ENCODE measurements at regions not wholly inside any gene's neighbourhood (a gene's known extent, or its start where the extent isn't known, plus 50 kb on each side); places are given as distances from the start of the nearest gene placed in this dataset.

GRCh38 chr22:47663615-47664605 is 901.5 kb downstream of the TBC1D22A start (continued):
- no peak for TF ChIP-seq ZNF462 (CRISPR knock-in tag; IDR thresholded peaks at IDR 0.05)
- no peak for TF ChIP-seq ZNF114 (CRISPR knock-in tag; IDR thresholded peaks at IDR 0.05)
- TF ChIP-seq CREB1 (CRISPR knock-in tag; IDR thresholded peaks at IDR 0.05; ENCODE audit: low read depth), result no peak
- TF ChIP-seq EZH2phosphoT487 (IDR thresholded peaks at IDR 0.05; ENCODE audit: unreplicated experiment), result no peak

GRCh38 chr22:47659467-47660223 is 897.2 kb downstream of the TBC1D22A start:
- Histone ChIP-seq H3K27me3 (ENCODE audit: insufficient read depth) (no peaks in the 10 kb centered on the region), H3F3A (replicated peaks; ENCODE audit: low read depth) (no peaks in the 10 kb centered on the region), H3K27ac (ENCODE audit: low read depth) (no peak overlapping the region), H3K9me2 (ENCODE audit: insufficient read depth) (no peaks in the 10 kb centered on the region), H3K4me1 (ENCODE audit: insufficient read depth) (no peaks in the 10 kb centered on the region), H3K79me2 (replicated peaks; ENCODE audit: insufficient read depth) (no peaks in the 10 kb centered on the region), H3K4me3 (no peak overlapping the region), H4K20me1 (replicated peaks; ENCODE audit: insufficient read depth) (no peaks in the 10 kb centered on the region), H3K36me3 (ENCODE audit: insufficient read depth) (0 out of 2 replicates have a peak, but pooled peaks cover 9% of the 10 kb centered on the region), H2AFZ (no peak overlapping the region), H3K4me2 (no peak overlapping the region)
- Mint-ChIP-seq H3K27ac (no peak overlapping the region), H3K9me3 (peaks cover 33% of the 10 kb centered on the region), H3K4me1 (peaks cover 6% of the 10 kb centered on the region), H3K4me3 (no peak overlapping the region), H3K27me3 (ENCODE audit: insufficient read depth, low read depth, poor library complexity) (peaks cover 12% of the 10 kb centered on the region), H3K36me3 (ENCODE audit: low read depth) (peaks cover 13% of the 10 kb centered on the region)
- DNase-seq (ENCODE audit: low spot score) (no peak), ATAC-seq (peak; percentile 80)
- TF ChIP-seq NANOG (IDR thresholded peaks at IDR 0.05; ENCODE audit: borderline replicate concordance) (no peak), JUNB (IDR thresholded peaks at IDR 0.05; ENCODE audit: unreplicated experiment) (no peak), EZH2 (IDR thresholded peaks at IDR 0.05; ENCODE audit: low read depth, unreplicated experiment) (no peak), STAT1 (IDR thresholded peaks at IDR 0.05; ENCODE audit: unreplicated experiment) (no peak), ZNF331 (CRISPR knock-in tag; IDR thresholded peaks at IDR 0.05; ENCODE audit: low read depth) (no peak), ZNF114 (CRISPR knock-in tag; IDR thresholded peaks at IDR 0.05) (no peak), EZH2phosphoT487 (IDR thresholded peaks at IDR 0.05; ENCODE audit: unreplicated experiment) (no peak), ETS1 (IDR thresholded peaks at IDR 0.05) (no peak)

Measured in GM23338 (cell line).